GM12891 (cell line): ENCODE measurements at regions not wholly inside any gene's neighbourhood (a gene's known extent, or its start where the extent isn't known, plus 50 kb on each side); places are given as distances from the start of the nearest gene placed in this dataset.

Experiments used
- DNase-seq: peaks from one replicate; pipeline ENCODE4 v3.0.0; 2011; ENCODE audit warnings: low spot score; ENCODE audit not compliant: insufficient read length
- FAIRE-seq: peaks from 2 replicates; lab custom pipeline; 2011; peaks lifted over from hg19 to GRCh38; lab: Jason Lieb, UNC
- PAX5 ChIP-seq: IDR thresholded peaks from 2 replicates; pipeline ENCODE4 v1.6.1; 2011; ENCODE audit warnings: low read length, moderate library complexity, mild to moderate bottlenecking; ENCODE audit not compliant: insufficient read depth, severe bottlenecking
- POLR2A ChIP-seq: IDR thresholded peaks from 2 replicates; pipeline ENCODE4 v1.6.1; 2011; ENCODE audit warnings: low read depth, low read length, control low read depth
- POLR2AphosphoS5 ChIP-seq: IDR thresholded peaks from 2 replicates; pipeline ENCODE4 v1.6.1; 2011; ENCODE audit warnings: low read depth, low read length, control low read depth
- POU2F2 ChIP-seq: IDR thresholded peaks from 2 replicates; pipeline ENCODE4 v1.6.1; 2011; ENCODE audit warnings: low read depth, mild to moderate bottlenecking, control low read depth, low read length, moderate library complexity
- SPI1 ChIP-seq: IDR thresholded peaks from 2 replicates; pipeline ENCODE4 v1.6.1; 2011; ENCODE audit warnings: low read depth, low read length, control low read depth
- TAF1 ChIP-seq: IDR thresholded peaks from 2 replicates; pipeline ENCODE4 v1.6.1; 2011; ENCODE audit warnings: low read depth, low read length, control low read depth

- DNase-seq = no peak
- FAIRE-seq = no peak
- no peak for TF ChIP-seq POU2F2
- TF ChIP-seq POLR2A = no peak
- no peak for TF ChIP-seq TAF1
- TF ChIP-seq SPI1 = no peak
- no peak for TF ChIP-seq POLR2AphosphoS5
- TF ChIP-seq PAX5 = no peak
Measured at GRCh38 chr4:15148199-15148598, 145.9 kb downstream of the CPEB2 start.

- TF ChIP-seq POLR2A (no peak), POLR2AphosphoS5 (no peak)
- FAIRE-seq (no peak), DNase-seq (no peak)
Measured at GRCh38 chr4:15148691-15149090, 146.4 kb downstream of the CPEB2 start.

- no peak for TF ChIP-seq TAF1
- no peak for TF ChIP-seq POLR2A
- no peak for TF ChIP-seq SPI1
- TF ChIP-seq POLR2AphosphoS5 = no peak
- no peak for TF ChIP-seq PAX5
- no peak for TF ChIP-seq POU2F2
- no peak for DNase-seq
- peak; percentile 41 for FAIRE-seq
Measured at GRCh38 chr4:15149234-15149838, 147.1 kb downstream of the CPEB2 start.

GRCh38 chr4:15149839-15150592 is 147.7 kb downstream of the CPEB2 start:
- DNase-seq (no peak), FAIRE-seq (no peak)
- no peak for TF ChIP-seq SPI1
- TF ChIP-seq POLR2A = no peak
- no peak for TF ChIP-seq POU2F2
- TF ChIP-seq PAX5 = no peak
- TF ChIP-seq TAF1 = no peak
- no peak for TF ChIP-seq POLR2AphosphoS5

GRCh38 chr4:15150631-15151030 is 148.3 kb downstream of the CPEB2 start:
- TF ChIP-seq POLR2A (no peak), POU2F2 (no peak), TAF1 (no peak)
- FAIRE-seq (no peak), DNase-seq (no peak)

GRCh38 chr4:15151033-15151432 is 148.8 kb downstream of the CPEB2 start:
- no peak for FAIRE-seq

GRCh38 chr4:15153662-15154061 is 151.4 kb downstream of the CPEB2 start:
- no peak for TF ChIP-seq POLR2AphosphoS5
- TF ChIP-seq TAF1 = no peak
- no peak for TF ChIP-seq POU2F2
- no peak for TF ChIP-seq SPI1
- TF ChIP-seq PAX5 = no peak
- no peak for TF ChIP-seq POLR2A
- DNase-seq (no peak), FAIRE-seq (no peak)

More at GRCh38 chr4:15151033-15151432, 148.8 kb downstream of the CPEB2 start:
- no peak for TF ChIP-seq POLR2A
- no peak for DNase-seq

GRCh38 chr4:15158406-15159091 is 156.3 kb downstream of the CPEB2 start:
- TF ChIP-seq POU2F2 (no peak), POLR2AphosphoS5 (no peak), POLR2A (no peak), SPI1 (no peak), PAX5 (no peak), TAF1 (no peak)
- FAIRE-seq (no peak), DNase-seq (no peak)

- no peak for DNase-seq
- no peak for FAIRE-seq
- TF ChIP-seq PAX5 (no peak), POU2F2 (no peak), SPI1 (no peak), POLR2A (no peak), TAF1 (no peak), POLR2AphosphoS5 (no peak)
Measured at GRCh38 chr4:15159477-15160019, 157.3 kb downstream of the CPEB2 start.

GRCh38 chr4:15161439-15161838 is 159.2 kb downstream of the CPEB2 start:
- TF ChIP-seq POU2F2 (no peak), PAX5 (no peak), POLR2AphosphoS5 (no peak), SPI1 (no peak), POLR2A (no peak), TAF1 (no peak)
- no peak for FAIRE-seq
- no peak for DNase-seq
